ENCODE measurements at regions not wholly inside any gene's neighbourhood (a gene's known extent, or its start where the extent isn't known, plus 50 kb on each side); places are given as distances from the start of the nearest gene placed in this dataset.

GRCh38 chr2:177326005-177326404 lies 61.5 kb upstream of the NFE2L2 start:
- DNase-seq (ENCODE audit: low read depth, low spot score) = no peak
- no peak overlapping the region for H3K4me3 ChIP-seq (ENCODE audit: low read depth, low read length)
- ChIA-PET POLR2A (interaction anchor here (0.6 kb wide), 1 partner anchor 61 kb away, joined by 5 read pairs; the partner anchor contains the start of gene NFE2L2), CTCF (interaction anchor here (1.0 kb wide), 3 partner anchors 9 to 161 kb away, joined by 3 to 5 read pairs (median 3); no protein-coding TSS in a partner anchor)
- no peak for TF ChIP-seq CTCF (IDR thresholded peaks at IDR 0.05; ENCODE audit: low read depth, low read length)
- no peaks in the 10 kb centered on the region for H3K27me3 ChIP-seq (ENCODE audit: control insufficient read depth, insufficient read depth, low read length)
- no peaks in the 10 kb centered on the region for H3K9me3 ChIP-seq (ENCODE audit: control insufficient read depth, insufficient read depth, low read length)
- no peak overlapping the region for H3K27ac ChIP-seq (ENCODE audit: low read depth, low read length)

GRCh38 chr2:177326591-177326990 lies 62.1 kb upstream of the NFE2L2 start:
- H3K27ac ChIP-seq (ENCODE audit: low read depth, low read length) = no peak overlapping the region
- no peak for TF ChIP-seq CTCF (IDR thresholded peaks at IDR 0.05; ENCODE audit: low read depth, low read length)
- CTCF ChIA-PET = interaction anchor here (0.9 to 1.0 kb wide), 4 partner anchors 9 to 162 kb away, joined by 3 to 5 read pairs (median 4); no protein-coding TSS in a partner anchor
- POLR2A ChIA-PET = no interaction called here
- DNase-seq (ENCODE audit: low read depth, low spot score) = no peak
- no peaks in the 10 kb centered on the region for H3K27me3 ChIP-seq (ENCODE audit: control insufficient read depth, insufficient read depth, low read length)
- H3K9me3 ChIP-seq (ENCODE audit: control insufficient read depth, insufficient read depth, low read length) = no peaks in the 10 kb centered on the region
- no peak overlapping the region for H3K4me3 ChIP-seq (ENCODE audit: low read depth, low read length)

GRCh38 chr2:177327009-177327408 lies 62.5 kb upstream of the NFE2L2 start:
- no peak for TF ChIP-seq CTCF (IDR thresholded peaks at IDR 0.05; ENCODE audit: low read depth, low read length)
- H3K27ac ChIP-seq (ENCODE audit: low read depth, low read length) = no peak overlapping the region
- DNase-seq (ENCODE audit: low read depth, low spot score) = no peak
- no peaks in the 10 kb centered on the region for H3K9me3 ChIP-seq (ENCODE audit: control insufficient read depth, insufficient read depth, low read length)
- no peak overlapping the region for H3K4me3 ChIP-seq (ENCODE audit: low read depth, low read length)
- no peaks in the 10 kb centered on the region for H3K27me3 ChIP-seq (ENCODE audit: control insufficient read depth, insufficient read depth, low read length)
- CTCF ChIA-PET = interaction anchor here (0.9 to 1.0 kb wide), 2 partner anchors 27 to 81 kb away, joined by 3 to 5 read pairs; no protein-coding TSS in a partner anchor
- POLR2A ChIA-PET = no interaction called here

GRCh38 chr2:177328056-177328455 lies 63.5 kb upstream of the NFE2L2 start:
- no peak for TF ChIP-seq CTCF (IDR thresholded peaks at IDR 0.05; ENCODE audit: low read depth, low read length)
- Histone ChIP-seq H3K9me3 (ENCODE audit: control insufficient read depth, insufficient read depth, low read length) (no peaks in the 10 kb centered on the region), H3K4me3 (ENCODE audit: low read depth, low read length) (no peak overlapping the region), H3K27ac (ENCODE audit: low read depth, low read length) (no peak overlapping the region), H3K27me3 (ENCODE audit: control insufficient read depth, insufficient read depth, low read length) (no peaks in the 10 kb centered on the region)
- POLR2A ChIA-PET = no interaction called here
- CTCF ChIA-PET = interaction anchor here (0.6 to 1.3 kb wide), 2 partner anchors 163 to 190 kb away, joined by 4 to 7 read pairs; no protein-coding TSS in a partner anchor
- DNase-seq (ENCODE audit: low read depth, low spot score) = no peak

GRCh38 chr2:177329064-177329463 lies 63.5 kb upstream of the AGPS start:
- Histone ChIP-seq H3K4me3 (ENCODE audit: low read depth, low read length) (no peak overlapping the region), H3K27ac (ENCODE audit: low read depth, low read length) (no peak overlapping the region), H3K9me3 (ENCODE audit: control insufficient read depth, insufficient read depth, low read length) (no peaks in the 10 kb centered on the region), H3K27me3 (ENCODE audit: control insufficient read depth, insufficient read depth, low read length) (no peaks in the 10 kb centered on the region)
- ChIA-PET POLR2A (no interaction called here), CTCF (interaction anchor here (1.3 to 2.8 kb wide), 3 partner anchors 66 to 396 kb away, joined by 3 to 24 read pairs (median 11); no protein-coding TSS in a partner anchor)
- TF ChIP-seq CTCF (IDR thresholded peaks at IDR 0.05; ENCODE audit: low read depth, low read length) = no peak
- no peak for DNase-seq (ENCODE audit: low read depth, low spot score)
